Right ventricle myocardium inferior (tissue), 1 donor: ENCODE measurements at regions not wholly inside any gene's neighbourhood (a gene's known extent, or its start where the extent isn't known, plus 50 kb on each side); places are given as distances from the start of the nearest gene placed in this dataset.
"Not testable (repeated sequence)": the region's sequence is repeated elsewhere in the genome, so short reads cannot be mapped to it uniquely, and the experiment has no call there.

ENCODE experiments used
- ATAC-seq: fragments of 200-7000 bp; cut with Tn5 transposase; one replicate; pipeline ENCODE4 v1.9.1; 2020; ENCODE audit warnings: mild to moderate bottlenecking, moderate library complexity
- DNase-seq: peaks from one replicate; pipeline ENCODE4 v3.0.0; 2021; ENCODE audit errors: missing footprints
- intact Hi-C: fragments of 100-400 bp; cut with DNase I; formaldehyde crosslinking; loops from one replicate; pipeline ENCODE4 v1.11.0; 2022
- donor health status: DM: no; HTN: yes; CAD: no; lungs with severe emphysema.

DNA sequence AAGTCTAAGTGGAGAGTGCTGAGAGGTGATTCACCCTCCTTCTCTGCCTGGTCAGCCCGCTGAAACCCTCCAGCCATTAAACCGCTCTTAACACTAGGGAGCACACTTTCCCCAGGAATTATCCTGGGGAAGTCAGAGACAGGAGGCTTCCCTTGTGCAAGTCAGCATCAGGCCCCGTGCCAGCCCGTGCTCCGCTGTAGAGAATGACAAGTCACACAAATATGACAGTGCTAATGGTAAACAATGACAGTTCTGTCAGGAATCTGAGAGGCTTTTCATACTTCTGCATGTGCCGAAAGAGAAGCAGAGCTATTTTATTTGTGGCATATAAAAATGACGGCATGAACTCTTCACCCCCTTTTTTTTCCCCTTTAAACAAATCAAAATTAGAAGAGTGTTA is 816.9 kb upstream of the SLC10A2 start:
- peak; percentile 87 for DNase-seq
- intact Hi-C loops: no loop called here
- ATAC-seq: peak; percentile 93

DNA sequence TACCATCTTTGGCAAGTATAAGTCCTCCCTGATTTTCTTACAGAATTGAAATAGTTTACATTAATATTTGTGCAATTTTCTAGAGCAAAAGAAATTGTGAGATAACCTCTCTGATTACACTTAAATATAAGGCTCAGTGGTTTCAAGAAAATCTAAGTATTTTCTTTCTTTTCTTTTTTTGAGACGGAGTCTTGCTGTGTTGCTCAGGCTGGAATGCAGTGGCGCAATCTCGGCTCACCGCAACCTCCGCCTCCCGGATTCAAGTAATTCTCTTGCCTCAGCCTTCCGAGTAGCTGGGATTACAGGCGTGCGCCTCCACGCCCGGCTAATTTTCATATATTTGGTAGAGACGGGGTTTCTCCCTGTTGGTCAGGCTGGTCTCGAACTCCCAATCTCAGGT is 813.9 kb upstream of the SLC10A2 start:
- intact Hi-C loops, DNase-seq, ATAC-seq: not testable (repeated sequence)

GRCh38 chr13:103878891-103879605 is 812.8 kb upstream of the SLC10A2 start:
- intact Hi-C loops: no loop called here
- ATAC-seq (no peak), DNase-seq (no peak)

DNA sequence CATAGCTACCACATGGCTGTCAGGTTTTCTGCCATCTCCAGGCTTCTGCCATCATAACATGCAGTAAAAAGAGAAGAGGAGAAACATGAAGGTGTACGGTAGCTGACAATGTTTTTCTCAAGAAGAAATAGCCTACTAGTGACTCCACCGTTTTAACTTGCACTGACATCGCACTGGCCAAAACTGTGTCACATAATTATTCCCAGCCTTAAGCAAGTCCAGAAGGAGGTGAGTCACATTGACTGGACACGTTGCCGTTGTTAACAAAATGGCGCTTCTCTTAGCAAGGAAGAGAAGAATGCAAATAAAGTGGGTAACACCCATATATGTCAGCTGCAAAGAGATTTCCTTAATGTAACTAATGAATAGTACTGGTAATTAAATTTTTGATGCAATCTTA is 810.4 kb upstream of the SLC10A2 start:
- intact Hi-C loops: no loop called here
- ATAC-seq (no peak), DNase-seq (no peak)

- DNase-seq: no peak
- ATAC-seq: no peak
- intact Hi-C loops: no loop called here
Measured at GRCh38 chr13:103873725-103874124, 807.5 kb upstream of the SLC10A2 start.

DNA sequence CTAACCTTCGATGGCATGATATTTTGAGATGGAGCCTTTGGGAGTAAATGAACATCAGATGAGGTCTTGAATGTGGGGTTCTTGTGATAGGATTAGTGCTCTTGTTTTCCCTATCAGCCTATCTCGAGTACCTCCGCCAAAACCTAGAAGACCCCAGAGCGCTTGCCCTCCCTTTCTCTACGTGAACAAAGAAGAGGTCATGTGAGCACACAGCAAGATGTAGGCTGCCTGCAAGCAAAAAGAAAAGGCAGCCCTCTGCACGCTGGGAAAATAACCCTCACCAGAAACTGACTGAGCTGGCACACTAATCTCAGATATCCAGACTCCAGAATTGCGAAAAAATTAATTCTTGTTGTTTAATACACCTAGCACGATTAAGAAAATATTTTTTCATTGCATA is 799.8 kb upstream of the SLC10A2 start:
- intact Hi-C loops: no loop called here
- no peak for DNase-seq
- no peak for ATAC-seq

DNA sequence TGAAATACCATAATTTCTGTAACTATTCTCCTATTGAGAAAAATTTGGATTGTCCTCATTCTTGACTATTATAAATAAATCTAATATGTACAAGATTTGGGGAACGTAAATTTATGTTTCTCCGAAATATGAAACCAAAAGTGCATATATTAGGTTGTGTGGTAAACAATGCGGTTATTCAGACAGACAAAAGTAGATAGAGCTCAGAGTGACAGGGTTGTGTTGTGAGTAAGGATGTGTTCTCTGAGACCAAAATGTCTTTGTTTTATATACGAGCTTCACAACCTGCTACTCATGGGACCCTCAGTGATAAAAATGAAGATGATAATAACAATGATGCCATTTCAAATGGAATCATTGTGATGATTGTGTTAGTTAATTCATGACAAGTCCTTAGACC is 796.3 kb upstream of the SLC10A2 start:
- no peak for DNase-seq
- no peak for ATAC-seq
- intact Hi-C loops: no loop called here

DNA sequence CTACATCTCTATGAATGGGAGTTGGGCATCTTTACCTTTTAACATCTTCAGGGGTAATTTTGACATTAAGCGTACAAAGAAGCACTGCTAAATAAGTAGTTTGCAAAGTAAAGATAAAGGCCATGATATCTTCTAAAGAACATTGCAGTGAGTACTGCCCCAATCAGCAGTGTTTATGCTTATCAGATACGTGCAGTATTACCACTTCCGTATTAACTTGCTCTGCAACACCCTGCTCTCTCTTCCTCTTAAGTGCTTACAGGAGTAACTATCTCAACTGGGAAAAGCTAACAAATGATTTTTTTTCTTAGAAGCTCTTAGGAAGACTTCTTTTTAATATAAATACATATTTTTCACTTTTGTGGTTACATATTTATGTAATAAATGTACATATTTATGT is 793.7 kb upstream of the SLC10A2 start:
- ATAC-seq (no peak), DNase-seq (no peak)
- intact Hi-C loops: no loop called here

GRCh38 chr13:103852036-103852435 is 785.8 kb upstream of the SLC10A2 start:
- ATAC-seq (no peak), DNase-seq (no peak)
- intact Hi-C loops: no loop called here

DNA sequence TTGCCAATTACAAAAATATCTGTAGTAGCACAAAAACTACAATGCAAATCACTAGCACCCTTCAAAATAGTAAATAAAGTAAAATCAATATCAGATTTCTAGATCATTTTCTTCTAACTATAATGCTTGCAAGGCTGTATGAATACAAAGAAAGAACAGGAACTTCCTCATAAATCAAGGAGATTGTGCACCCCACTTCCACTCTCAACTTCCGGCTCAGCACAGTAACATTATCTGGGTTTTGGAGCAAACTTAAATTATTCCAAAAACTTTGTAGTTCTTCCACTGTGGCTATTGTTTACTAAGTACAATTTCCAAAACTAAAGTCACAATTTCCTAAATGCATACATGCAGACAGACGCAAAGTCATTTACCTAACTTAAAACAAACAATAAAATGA is 778.3 kb upstream of the SLC10A2 start:
- DNase-seq: no peak
- intact Hi-C loops: no loop called here
- ATAC-seq: no peak

DNA sequence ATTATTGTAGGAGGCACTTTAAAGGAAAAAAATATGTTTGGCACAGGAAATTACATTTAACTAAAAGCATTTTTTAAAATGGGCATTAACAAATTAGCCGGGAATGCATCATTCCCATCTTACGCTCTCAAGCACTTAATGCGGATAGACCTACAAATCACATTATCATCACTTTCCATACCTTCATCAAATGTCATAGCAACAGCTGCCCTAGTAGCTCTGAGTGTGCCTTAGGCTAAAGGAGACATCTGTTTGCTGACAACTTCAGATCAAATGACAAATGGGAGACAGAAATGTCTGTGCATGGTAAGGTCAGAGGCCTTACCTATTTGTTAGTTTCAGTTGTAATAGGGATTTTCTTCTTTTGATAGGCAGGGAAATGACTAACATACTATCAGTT is 773.2 kb upstream of the SLC10A2 start:
- ATAC-seq: no peak
- intact Hi-C loops: no loop called here
- DNase-seq: no peak

DNA sequence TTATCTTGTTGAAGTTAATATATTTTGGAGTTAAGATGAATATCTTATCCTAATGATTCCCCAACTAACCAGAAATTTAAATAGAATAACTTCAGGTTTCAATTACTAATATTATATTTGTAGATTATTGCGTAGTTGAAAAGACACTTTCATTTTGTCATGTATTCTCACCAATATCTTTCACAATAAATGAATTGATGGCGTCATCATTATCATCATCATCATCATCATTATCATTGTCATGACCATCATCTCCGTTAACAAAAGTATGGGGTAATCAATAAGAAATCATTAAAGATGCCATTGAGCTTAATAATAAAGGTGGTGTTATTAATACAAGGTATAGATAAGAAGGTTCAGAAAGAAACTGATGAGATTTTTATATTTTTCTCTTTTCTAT is 768.8 kb upstream of the SLC10A2 start:
- intact Hi-C loops: no loop called here
- ATAC-seq: no peak
- no peak for DNase-seq

GRCh38 chr13:103833294-103833852 is 767.2 kb upstream of the SLC10A2 start:
- no peak for DNase-seq
- ATAC-seq: no peak
- intact Hi-C loops: no loop called here

DNA sequence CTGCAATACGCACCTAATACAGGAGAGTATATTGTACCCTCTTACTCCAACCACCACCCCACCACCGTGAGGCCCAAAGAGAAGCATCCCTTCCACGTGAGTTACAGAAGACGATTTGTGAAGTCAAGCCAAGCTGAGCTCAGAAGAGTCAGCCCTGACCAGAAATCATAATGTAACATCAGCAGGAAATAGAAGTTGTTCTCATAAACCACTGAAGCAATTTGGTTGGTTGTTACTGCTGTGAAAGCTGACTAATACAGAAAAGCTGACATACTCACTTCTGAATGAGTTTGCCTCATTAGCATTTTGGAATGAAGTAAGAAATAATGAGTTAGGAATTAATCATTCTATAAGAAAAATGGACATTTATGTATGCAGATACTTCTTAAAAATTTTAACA is 749.4 kb upstream of the SLC10A2 start:
- ATAC-seq (no peak), DNase-seq (peak; percentile 27)
- intact Hi-C loops: no loop called here

GRCh38 chr13:103812971-103813370 is 746.8 kb upstream of the SLC10A2 start:
- ATAC-seq (no peak), DNase-seq (no peak)
- intact Hi-C loops: no loop called here

DNA sequence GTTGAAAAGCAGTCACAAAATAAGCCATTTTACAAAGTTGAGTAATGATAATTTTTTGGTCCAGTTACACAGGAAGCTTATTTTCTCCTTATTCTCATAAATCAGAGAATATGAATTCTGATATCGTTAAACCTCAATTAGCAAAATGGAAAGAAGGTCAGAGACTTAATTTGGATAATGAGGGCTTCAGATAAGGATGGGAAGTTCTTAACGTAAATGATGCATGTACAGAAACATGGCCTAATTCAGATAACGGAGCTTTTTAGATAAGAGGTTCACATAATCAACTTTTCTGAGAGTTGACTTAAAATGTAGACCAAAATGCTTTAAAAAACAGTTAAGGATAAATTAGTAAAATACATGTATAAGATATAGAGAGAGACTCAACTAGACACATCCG is 746.3 kb upstream of the SLC10A2 start:
- DNase-seq: no peak
- no peak for ATAC-seq
- intact Hi-C loops: no loop called here

GRCh38 chr13:103810026-103810425 is 743.8 kb upstream of the SLC10A2 start:
- intact Hi-C loops: no loop called here
- DNase-seq: no peak
- no peak for ATAC-seq

DNA sequence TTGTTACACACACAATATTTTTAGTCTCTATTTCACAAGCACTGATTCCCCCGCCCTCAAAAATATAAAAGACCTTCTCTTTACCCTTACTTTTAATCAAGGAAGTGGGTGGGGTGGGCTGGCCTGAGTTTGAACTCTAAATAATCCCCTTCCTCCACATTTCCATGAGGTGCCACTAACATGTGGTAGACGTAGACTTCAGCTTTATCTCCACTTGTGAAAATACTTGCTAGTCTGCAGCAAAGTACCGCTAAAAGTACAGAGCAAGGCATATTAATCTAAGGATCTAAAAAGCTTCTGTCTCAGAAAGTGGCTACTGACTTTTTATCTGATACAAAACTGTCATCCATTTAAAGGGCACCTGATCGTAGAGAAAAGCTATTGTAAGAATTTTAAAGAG is 739.6 kb upstream of the SLC10A2 start:
- intact Hi-C loops: no loop called here
- ATAC-seq (no peak), DNase-seq (no peak)

GRCh38 chr13:103803349-103803748 is 737.1 kb upstream of the SLC10A2 start:
- no peak for ATAC-seq
- DNase-seq: no peak
- intact Hi-C loops: no loop called here

DNA sequence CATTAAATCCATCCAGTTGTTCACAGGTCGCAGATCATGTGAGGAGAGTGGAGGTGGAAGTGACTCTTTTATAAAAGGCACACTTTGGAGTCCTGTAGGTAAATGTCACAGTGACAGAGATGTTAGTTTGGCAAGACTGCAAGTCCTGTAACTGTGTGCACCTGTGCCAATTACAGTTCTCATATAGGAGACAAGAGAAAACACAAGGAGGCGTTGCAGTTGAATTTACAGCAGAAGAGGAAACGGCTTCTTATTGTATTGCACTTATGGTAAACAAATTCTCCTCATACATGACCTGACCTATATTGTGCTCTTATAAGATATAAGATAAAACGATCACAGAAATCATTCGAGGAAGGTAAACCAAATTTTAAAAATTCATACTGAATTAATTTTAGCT is 732.8 kb upstream of the SLC10A2 start:
- ATAC-seq: no peak
- intact Hi-C loops: no loop called here
- no peak for DNase-seq

GRCh38 chr13:103795892-103796478 is 729.8 kb upstream of the SLC10A2 start:
- intact Hi-C loops: no loop called here
- ATAC-seq: no peak
- no peak for DNase-seq
